Astrocyte of the spinal cord (primary cell): ENCODE measurements at regions not wholly inside any gene's neighbourhood (a gene's known extent, or its start where the extent isn't known, plus 50 kb on each side); places are given as distances from the start of the nearest gene placed in this dataset.
"Not testable (repeated sequence)": the region's sequence is repeated elsewhere in the genome, so short reads cannot be mapped to it uniquely, and the experiment has no call there.

Experiments used
- DNase-seq: peaks from one replicate; pipeline ENCODE4 v3.0.0; 2011; ENCODE audit warnings: low read depth, low spot score
- H3K4me3 ChIP-seq: 2 replicates; pipeline ENCODE4 v1.5.1; 2011; ENCODE audit warnings: low read depth, mild to moderate bottlenecking, low read length, moderate library complexity
- CTCF ChIP-seq: IDR thresholded peaks from 2 replicates; pipeline ENCODE4 v1.5.1; 2012; ENCODE audit warnings: low read depth, mild to moderate bottlenecking, low read length, inconsistent platforms
- in situ Hi-C: cut with HindIII; loops from 2 replicates; pipeline ENCODE4 v1.10.0; 2017; ENCODE audit warnings: low sequenced_read_pairs

DNA sequence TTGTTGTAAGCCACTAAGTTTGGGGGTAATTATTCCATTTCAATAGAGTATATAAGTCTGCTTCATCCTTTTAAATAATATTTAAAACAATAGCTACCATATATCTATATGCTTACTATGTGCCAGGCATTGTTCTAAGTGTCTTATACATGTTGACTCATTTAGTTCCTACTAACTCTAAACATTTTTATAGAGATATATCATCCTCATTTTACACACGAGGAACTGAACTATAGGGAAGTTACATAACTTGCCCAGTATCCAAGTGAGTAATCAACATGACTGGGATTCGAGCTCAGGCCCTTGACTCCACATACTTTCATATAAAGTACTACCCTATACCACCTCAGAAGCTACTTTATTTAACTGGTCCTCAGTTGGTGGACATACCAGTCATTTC lies 175.3 kb upstream of the RAI2 start:
- no peak for TF ChIP-seq CTCF
- DNase-seq = no peak
- in situ Hi-C loops = no loop called here
- no peak overlapping the region for H3K4me3 ChIP-seq

- TF ChIP-seq CTCF = no peak
- in situ Hi-C loops = no loop called here
- DNase-seq = no peak
- H3K4me3 ChIP-seq = no peak overlapping the region
Observed at GRCh38 chrX:18034945-18035344, 173.8 kb upstream of the RAI2 start.

GRCh38 chrX:18034504-18034903 lies 173.4 kb upstream of the RAI2 start:
- in situ Hi-C loops = no loop called here
- TF ChIP-seq CTCF = no peak
- DNase-seq = no peak
- no peak overlapping the region for H3K4me3 ChIP-seq

DNA sequence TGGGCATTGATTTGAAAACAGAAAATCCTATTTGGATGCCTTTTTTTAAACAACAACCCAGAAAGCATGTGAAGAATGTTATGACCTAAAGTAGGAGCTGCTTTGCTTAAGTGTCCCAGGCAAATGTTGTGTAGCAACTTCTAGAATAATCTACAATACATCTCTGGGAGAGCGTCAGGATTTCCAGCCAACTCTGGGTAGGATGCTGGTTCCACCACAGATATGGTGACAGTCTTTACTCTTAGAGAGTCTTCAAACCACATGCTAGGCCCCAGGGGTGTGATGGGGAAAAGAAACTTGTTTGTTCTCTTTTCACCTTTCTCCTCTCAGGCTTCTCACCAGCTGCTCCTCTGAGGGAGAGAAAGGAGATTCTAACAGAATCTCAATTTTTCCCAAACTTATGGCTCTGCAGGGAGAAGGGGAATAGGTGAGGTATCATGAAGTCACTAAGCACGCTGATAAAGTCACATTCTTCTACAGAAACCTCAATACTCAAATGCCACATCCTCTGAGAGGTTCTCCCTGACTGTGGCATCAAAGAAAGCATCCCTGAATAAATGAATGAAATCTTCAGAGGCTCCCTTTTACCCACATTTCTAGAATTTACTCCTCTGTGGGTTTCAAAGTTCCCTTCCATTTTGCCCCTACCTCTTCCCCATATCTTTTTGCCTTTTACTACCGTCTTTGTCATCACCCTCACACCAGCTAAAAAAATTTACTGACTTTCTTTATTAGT lies 171.6 kb upstream of the RAI2 start:
- TF ChIP-seq CTCF = no peak
- in situ Hi-C loops = no loop called here
- H3K4me3 ChIP-seq = no peak overlapping the region
- no peak for DNase-seq

GRCh38 chrX:18031726-18032375 lies 170.8 kb upstream of the RAI2 start:
- H3K4me3 ChIP-seq = no peak overlapping the region
- no peak for TF ChIP-seq CTCF
- DNase-seq = no peak
- in situ Hi-C loops = no loop called here

- in situ Hi-C loops, DNase-seq, H3K4me3 ChIP-seq: not testable (repeated sequence)
Observed at GRCh38 chrX:18030656-18031055, 169.6 kb upstream of the RAI2 start.

DNA sequence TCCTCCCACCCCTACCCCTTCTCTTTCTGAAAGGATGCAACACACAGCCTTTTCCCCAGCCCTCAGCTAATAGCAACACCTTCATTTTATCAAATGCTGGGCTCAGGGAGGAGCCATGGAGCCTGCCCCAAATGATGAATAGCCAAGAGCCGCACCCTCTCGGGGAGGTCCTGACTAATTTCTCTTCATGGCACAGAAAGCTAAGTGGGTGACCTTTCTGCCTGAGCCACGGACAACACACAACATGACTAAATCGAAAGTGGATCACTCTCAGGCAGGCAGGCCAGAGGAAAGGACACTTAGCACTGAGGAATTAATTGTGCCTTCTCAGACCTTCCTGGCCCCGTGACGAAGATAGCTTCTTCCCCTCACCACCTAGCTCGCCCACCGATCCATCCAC lies 165.1 kb upstream of the RAI2 start:
- in situ Hi-C loops = no loop called here
- no peak overlapping the region for H3K4me3 ChIP-seq
- no peak for DNase-seq

More for the DNA sequence above, 165.1 kb upstream of the RAI2 start:
- TF ChIP-seq CTCF = no peak
